CD8-positive, alpha-beta memory T cell (primary cell): ENCODE measurements at regions not wholly inside any gene's neighbourhood (a gene's known extent, or its start where the extent isn't known, plus 50 kb on each side); places are given as distances from the start of the nearest gene placed in this dataset.

Experiments used
- CTCF ChIA-PET: fragments of 350-600 bp; sonication (Branson Sonifier 250); formaldehyde crosslinking; loops from one replicate; lab custom pipeline; 2021; ENCODE audit warnings: antibody characterized with exemption; lab: Charles Lee
- POLR2A ChIA-PET: fragments of 350-600 bp; sonication (Branson Sonifier 250); formaldehyde crosslinking; loops from one replicate; lab custom pipeline; 2021; ENCODE audit warnings: antibody characterized with exemption; lab: Charles Lee
- DNase-seq, 5 donors: peaks; one replicate each; pipeline versions ENCODE4 v3.0.0 to v3.0.0-alpha.2; 2020 to 2022; ENCODE audit warnings: mixed read lengths in 1 of 5
- H3K27ac ChIP-seq: one replicate; pipeline ENCODE4 v1.7.0; 2013; ENCODE audit warnings: low read depth, mild to moderate bottlenecking, low read length, moderate library complexity
- H3K27me3 ChIP-seq: 2 replicates; pipeline ENCODE4 v1.7.0; 2013; ENCODE audit warnings: low read length, mild to moderate bottlenecking; ENCODE audit not compliant: insufficient read depth, poor library complexity, severe bottlenecking
- H3K36me3 ChIP-seq: 2 replicates; pipeline ENCODE4 v1.7.0; 2013; ENCODE audit warnings: mild to moderate bottlenecking, low read length, moderate library complexity; ENCODE audit not compliant: insufficient read depth
- H3K4me1 ChIP-seq: 2 replicates; pipeline ENCODE4 v1.7.0; 2013; ENCODE audit warnings: mild to moderate bottlenecking, low read length, moderate library complexity; ENCODE audit not compliant: insufficient read depth
- H3K4me3 ChIP-seq: 2 replicates; pipeline ENCODE4 v1.7.0; 2013; ENCODE audit warnings: mild to moderate bottlenecking, low read length
- H3K9me3 ChIP-seq: 2 replicates; pipeline ENCODE4 v1.7.0; 2013; ENCODE audit warnings: mild to moderate bottlenecking, low read length
- H3K27ac Mint-ChIP-seq, 8 donors: one replicate each; pipeline ENCODE4 v1.8.0; 2020 to 2021; ENCODE audit warnings: mixed read lengths in 8 of 8, mild to moderate bottlenecking in 6 of 8, inconsistent platforms in 3 of 8, moderate library complexity in 3 of 8
- H3K27me3 Mint-ChIP-seq, 2 donors: one replicate each; pipeline ENCODE4 v1.8.0; 2020 to 2021; ENCODE audit warnings: mixed read lengths in 2 of 2, mild to moderate bottlenecking in 1 of 2, moderate library complexity in 1 of 2
- H3K36me3 Mint-ChIP-seq, 3 donors: one replicate each; pipeline ENCODE4 v1.8.0; 2020 to 2021; ENCODE audit warnings: mixed read lengths in 3 of 3, inconsistent platforms in 1 of 3, mild to moderate bottlenecking in 1 of 3
- H3K4me1 Mint-ChIP-seq, 3 donors: one replicate each; pipeline ENCODE4 v1.8.0; 2020 to 2021; ENCODE audit warnings: mixed read lengths in 3 of 3, inconsistent platforms in 1 of 3, mild to moderate bottlenecking in 1 of 3
- H3K4me3 Mint-ChIP-seq, 7 donors: one replicate each; pipeline ENCODE4 v1.8.0; 2020 to 2021; ENCODE audit warnings: mixed read lengths in 7 of 7, mild to moderate bottlenecking in 6 of 7, moderate library complexity in 4 of 7, inconsistent platforms in 2 of 7
- H3K9me3 Mint-ChIP-seq, 5 donors: one replicate each; pipeline ENCODE4 v1.8.0; 2020 to 2022; ENCODE audit warnings: mixed read lengths in 5 of 5, mild to moderate bottlenecking in 3 of 5, moderate library complexity in 2 of 5, inconsistent platforms in 1 of 5

DNA sequence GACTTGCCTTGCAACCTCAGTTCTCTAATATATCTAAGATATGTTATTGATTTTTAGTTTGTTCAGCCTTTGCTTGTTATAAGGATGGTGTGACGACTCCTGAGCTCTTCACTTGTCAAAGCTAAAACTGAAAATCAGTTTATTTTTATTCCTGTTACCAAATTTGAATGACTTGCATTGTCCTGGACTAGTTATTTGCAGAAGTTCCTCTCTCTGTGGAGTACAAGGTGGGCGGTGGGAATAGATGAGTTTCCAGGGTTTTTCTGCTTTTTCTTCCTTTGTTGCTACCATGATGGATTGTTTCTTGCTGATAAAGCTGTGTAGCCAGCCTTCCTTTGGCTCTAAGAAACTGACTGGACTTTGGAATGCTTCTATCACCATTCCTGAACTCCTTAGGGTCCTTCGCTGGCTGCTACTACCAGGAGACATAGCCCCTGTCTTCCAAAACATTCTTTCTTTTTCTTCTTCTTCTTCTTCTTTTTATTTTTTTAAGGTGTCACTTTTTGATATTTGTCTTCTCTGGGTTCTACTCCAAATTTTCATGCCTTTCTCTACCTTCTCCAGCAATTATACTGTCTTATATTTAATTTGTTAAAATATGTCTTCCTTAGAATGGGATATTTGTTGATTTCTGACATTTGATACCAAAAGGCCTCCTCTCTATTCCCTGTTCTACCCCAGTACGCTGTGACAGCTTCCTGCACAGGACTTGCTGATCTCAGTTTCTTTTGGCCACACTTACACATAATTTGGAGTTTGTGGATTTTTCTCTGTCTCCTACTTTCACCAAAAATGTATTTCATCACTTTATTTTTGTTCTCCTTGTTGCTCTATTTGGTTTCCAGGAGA lies 145.1 kb upstream of the THRB start:
- no peaks in the 10 kb centered on the region for H3K27me3 Mint-ChIP-seq
- H3K27me3 ChIP-seq = no peaks in the 10 kb centered on the region
- H3K27ac ChIP-seq = no peak overlapping the region
- H3K4me1 ChIP-seq = no peaks in the 10 kb centered on the region
- H3K27ac Mint-ChIP-seq = no peak overlapping the region
- POLR2A ChIA-PET = no interaction called here
- CTCF ChIA-PET = no interaction called here
- H3K9me3 Mint-ChIP-seq = peaks cover 3 to 21% (median 13%) of the 10 kb centered on the region in 5 donors
- H3K4me3 ChIP-seq = no peak overlapping the region
- no peaks in the 10 kb centered on the region for H3K4me1 Mint-ChIP-seq
- no peaks in the 10 kb centered on the region for H3K36me3 ChIP-seq
- no peak for DNase-seq
- H3K36me3 Mint-ChIP-seq = no peaks in the 10 kb centered on the region
- H3K4me3 Mint-ChIP-seq = no peak overlapping the region
- no peaks in the 10 kb centered on the region for H3K9me3 ChIP-seq

DNA sequence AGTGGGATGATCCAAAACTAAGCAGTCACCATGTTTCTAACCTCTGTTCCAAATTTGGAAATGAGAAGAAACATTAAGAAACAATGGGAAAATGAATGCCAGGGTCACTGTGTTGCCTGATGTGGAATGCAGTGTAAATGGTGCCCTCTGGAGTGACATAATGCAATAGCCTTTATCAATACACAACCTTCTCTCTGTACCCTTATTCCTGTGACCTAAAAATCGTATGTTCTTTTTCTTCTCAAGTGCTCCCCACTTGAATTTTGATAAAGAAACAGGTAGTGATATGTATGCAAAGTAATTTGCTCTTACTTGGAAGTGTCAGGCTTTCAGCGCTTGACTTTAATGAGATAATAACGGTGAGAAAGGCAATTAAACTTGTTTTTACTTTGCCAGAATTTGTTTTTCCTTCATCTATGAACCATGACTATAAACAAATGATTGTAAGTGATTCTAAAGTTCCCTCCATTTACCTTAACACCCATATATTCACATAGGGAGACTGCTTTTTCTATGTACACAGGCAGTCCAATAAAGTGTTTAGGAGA lies 145.8 kb upstream of the THRB start:
- no peaks in the 10 kb centered on the region for H3K36me3 ChIP-seq
- peaks cover 0 to 1% of the 10 kb centered on the region in 2 donors for H3K27me3 Mint-ChIP-seq
- peaks cover 2 to 21% (median 8%) of the 10 kb centered on the region in 5 donors for H3K9me3 Mint-ChIP-seq
- no peaks in the 10 kb centered on the region for H3K4me1 ChIP-seq
- no peaks in the 10 kb centered on the region for H3K27me3 ChIP-seq
- no peak overlapping the region for H3K27ac ChIP-seq
- CTCF ChIA-PET = no interaction called here
- no peak overlapping the region for H3K27ac Mint-ChIP-seq
- no peak overlapping the region for H3K4me3 ChIP-seq
- POLR2A ChIA-PET = no interaction called here
- DNase-seq = no peak
- no peaks in the 10 kb centered on the region for H3K9me3 ChIP-seq
- H3K4me1 Mint-ChIP-seq = no peaks in the 10 kb centered on the region
- no peaks in the 10 kb centered on the region for H3K36me3 Mint-ChIP-seq
- no peak overlapping the region for H3K4me3 Mint-ChIP-seq

DNA sequence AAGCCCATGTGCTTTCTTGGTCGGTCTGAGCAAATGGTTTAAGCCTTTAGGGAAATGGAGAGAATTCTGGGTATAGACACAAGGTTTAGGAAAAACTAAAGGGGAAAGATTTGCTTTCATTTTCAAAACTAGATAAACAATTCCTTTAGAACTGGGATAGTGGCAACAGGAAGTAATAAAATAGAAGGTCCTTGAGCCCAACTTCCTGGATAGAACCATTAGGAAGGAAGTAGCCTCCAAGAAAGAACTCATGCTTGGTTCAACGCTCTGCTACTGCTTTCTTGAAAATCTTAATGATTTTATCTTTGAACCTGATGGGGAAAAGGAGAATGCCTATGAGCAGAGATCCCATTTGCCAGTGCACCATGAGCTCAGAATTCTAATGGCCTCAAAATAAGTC lies 147.0 kb upstream of the THRB start:
- CTCF ChIA-PET = no interaction called here
- Mint-ChIP-seq H3K27me3 (peaks cover 0 to 1% of the 10 kb centered on the region in 2 donors), H3K4me3 (no peak overlapping the region), H3K9me3 (peaks cover 2 to 13% (median 4%) of the 10 kb centered on the region in 5 donors), H3K36me3 (no peaks in the 10 kb centered on the region), H3K27ac (no peak overlapping the region), H3K4me1 (no peaks in the 10 kb centered on the region)
- no peaks in the 10 kb centered on the region for H3K9me3 ChIP-seq
- H3K4me3 ChIP-seq = no peak overlapping the region
- H3K27ac ChIP-seq = no peak overlapping the region
- POLR2A ChIA-PET = no interaction called here
- DNase-seq = no peak
- H3K27me3 ChIP-seq = no peaks in the 10 kb centered on the region
- no peaks in the 10 kb centered on the region for H3K4me1 ChIP-seq
- no peaks in the 10 kb centered on the region for H3K36me3 ChIP-seq

DNA sequence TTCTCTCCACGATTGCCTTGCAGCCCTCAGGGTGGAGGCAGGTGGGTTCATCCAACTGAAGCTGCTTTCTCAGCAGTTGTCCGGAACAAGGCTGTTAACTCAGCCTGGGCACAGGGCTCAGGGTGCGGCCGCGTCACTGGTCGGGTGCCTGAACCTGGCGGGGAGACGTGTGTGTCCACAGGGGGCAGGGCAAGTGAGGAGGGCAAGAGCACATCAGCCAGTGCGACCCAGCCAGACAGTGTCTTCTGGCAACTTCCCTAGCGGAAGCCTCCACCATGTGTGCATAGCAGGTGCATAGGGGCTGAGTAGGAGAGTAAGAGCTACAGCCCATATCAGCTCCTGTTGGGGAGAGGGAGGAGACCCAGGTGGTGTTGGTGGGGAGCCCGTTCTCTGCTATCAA lies 150.4 kb upstream of the THRB start:
- Histone ChIP-seq H3K9me3 (no peaks in the 10 kb centered on the region), H3K27ac (no peak overlapping the region), H3K4me3 (no peak overlapping the region), H3K27me3 (no peaks in the 10 kb centered on the region), H3K4me1 (no peaks in the 10 kb centered on the region), H3K36me3 (no peaks in the 10 kb centered on the region)
- Mint-ChIP-seq H3K4me3 (no peak overlapping the region), H3K27ac (no peak overlapping the region), H3K27me3 (peaks cover 0 to 1% of the 10 kb centered on the region in 2 donors), H3K4me1 (no peaks in the 10 kb centered on the region), H3K9me3 (peaks cover 3 to 9% (median 4%) of the 10 kb centered on the region in 5 donors), H3K36me3 (no peaks in the 10 kb centered on the region)
- ChIA-PET POLR2A (no interaction called here), CTCF (no interaction called here)
- no peak for DNase-seq

DNA sequence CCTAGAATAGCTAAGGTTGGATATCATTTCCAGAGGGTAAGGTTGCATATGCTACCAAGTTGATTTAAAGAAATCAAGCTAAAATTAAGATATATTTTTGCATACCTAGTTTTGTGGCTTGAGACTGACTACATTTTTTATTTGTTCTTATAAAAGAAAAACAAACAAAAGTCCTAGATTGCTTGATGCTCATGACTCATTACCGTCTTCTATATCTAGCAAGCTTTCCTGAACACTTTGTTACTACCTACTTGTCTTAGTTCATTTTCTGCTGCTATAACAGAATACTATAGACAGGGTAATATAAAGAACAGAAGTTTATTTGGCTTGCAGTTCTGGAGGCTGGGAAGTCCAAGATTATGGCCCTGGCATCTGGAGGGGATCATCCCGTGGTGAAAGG lies 152.1 kb upstream of the THRB start:
- Mint-ChIP-seq H3K9me3 (peaks cover 3 to 9% (median 4%) of the 10 kb centered on the region in 5 donors), H3K27ac (peak overlapping the region in 1 of 8 donors; percentile 61), H3K4me3 (no peak overlapping the region), H3K36me3 (no peaks in the 10 kb centered on the region), H3K4me1 (no peaks in the 10 kb centered on the region), H3K27me3 (peaks cover 0 to 1% of the 10 kb centered on the region in 2 donors)
- H3K4me1 ChIP-seq = no peaks in the 10 kb centered on the region
- no peaks in the 10 kb centered on the region for H3K27me3 ChIP-seq
- no peak overlapping the region for H3K4me3 ChIP-seq
- no peak overlapping the region for H3K27ac ChIP-seq
- no peaks in the 10 kb centered on the region for H3K9me3 ChIP-seq
- DNase-seq = no peak
- ChIA-PET CTCF (no interaction called here), POLR2A (no interaction called here)
- no peaks in the 10 kb centered on the region for H3K36me3 ChIP-seq

DNA sequence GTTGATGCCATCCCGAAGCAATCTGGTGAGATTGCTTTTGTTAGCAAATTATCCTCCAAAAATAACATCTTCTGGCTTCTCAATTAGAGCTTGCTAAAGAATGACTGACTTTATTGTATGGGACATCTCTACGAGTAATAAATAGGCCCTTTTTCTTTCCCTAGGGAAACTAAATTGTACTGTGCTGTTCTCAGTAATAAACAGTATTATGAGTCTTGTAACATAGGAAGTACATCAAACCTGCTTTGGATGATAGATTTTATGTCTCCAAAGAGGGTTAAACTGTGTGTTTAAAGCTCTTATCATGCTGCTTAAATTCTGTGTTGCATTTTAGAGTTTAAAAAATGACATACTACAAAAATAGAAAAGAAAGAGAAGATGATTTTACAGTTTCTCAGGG lies 153.4 kb upstream of the THRB start:
- DNase-seq = no peak
- Mint-ChIP-seq H3K36me3 (no peaks in the 10 kb centered on the region), H3K4me1 (no peaks in the 10 kb centered on the region), H3K27ac (no peak overlapping the region), H3K27me3 (peaks cover 0 to 1% of the 10 kb centered on the region in 2 donors), H3K4me3 (no peak overlapping the region), H3K9me3 (peaks cover 3 to 6% (median 4%) of the 10 kb centered on the region in 5 donors)
- ChIA-PET POLR2A (no interaction called here), CTCF (no interaction called here)
- Histone ChIP-seq H3K4me1 (no peaks in the 10 kb centered on the region), H3K4me3 (no peak overlapping the region), H3K36me3 (no peaks in the 10 kb centered on the region), H3K27ac (no peak overlapping the region), H3K27me3 (no peaks in the 10 kb centered on the region), H3K9me3 (no peaks in the 10 kb centered on the region)

DNA sequence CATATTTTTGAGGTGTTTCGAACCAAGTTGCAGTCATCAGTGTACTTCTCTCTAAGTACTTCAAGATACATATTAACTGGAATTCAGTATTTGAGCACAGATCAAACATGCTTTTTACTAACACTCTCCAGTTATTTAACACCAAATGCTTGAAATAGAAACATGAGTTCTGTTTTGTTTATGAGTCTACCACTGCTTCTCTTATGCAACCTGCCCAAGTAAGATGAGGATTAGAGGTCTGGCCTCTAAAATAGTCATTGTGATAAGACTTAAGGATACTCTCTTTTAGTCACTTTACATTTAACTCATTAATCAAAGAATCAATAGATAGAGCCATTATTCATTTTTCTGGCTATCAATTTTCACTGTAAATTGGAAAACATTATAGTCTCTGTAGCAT lies 156.2 kb upstream of the THRB start:
- no peaks in the 10 kb centered on the region for H3K36me3 Mint-ChIP-seq
- CTCF ChIA-PET = no interaction called here

DNA sequence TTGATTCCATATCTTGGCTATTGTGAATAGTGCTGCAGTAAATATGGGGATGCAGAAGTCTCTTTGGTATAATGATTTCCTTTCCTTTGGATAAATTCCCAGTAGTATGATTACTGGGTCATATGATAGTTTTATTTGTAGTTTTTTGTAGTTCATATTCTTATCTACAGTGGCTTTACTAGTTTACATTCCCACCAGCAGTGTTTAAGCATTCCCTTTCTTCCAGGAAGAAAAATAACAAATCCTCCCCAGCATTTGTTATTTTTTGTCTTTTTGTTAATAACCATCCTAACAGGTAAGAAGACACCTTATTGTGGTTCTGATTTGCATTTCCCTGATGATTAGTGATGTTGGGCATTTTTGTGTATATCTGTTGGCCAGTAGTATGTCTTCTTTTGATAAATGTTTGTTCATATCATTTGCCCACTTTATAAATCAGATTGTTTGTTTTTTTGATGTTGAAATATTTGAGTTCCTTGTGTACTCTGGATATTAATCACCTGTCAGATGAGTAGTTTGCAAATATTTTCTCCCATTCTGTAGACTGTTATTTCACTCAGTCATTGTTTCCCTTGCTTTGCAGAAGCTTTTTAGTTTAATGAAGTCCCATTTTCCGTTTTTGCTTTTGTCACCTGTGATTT lies 163.3 kb upstream of the THRB start:
- no peak for DNase-seq
- ChIA-PET CTCF (no interaction called here), POLR2A (no interaction called here)
- Histone ChIP-seq H3K36me3 (no peaks in the 10 kb centered on the region), H3K27me3 (no peaks in the 10 kb centered on the region), H3K27ac (no peak overlapping the region), H3K4me1 (no peaks in the 10 kb centered on the region), H3K4me3 (no peak overlapping the region), H3K9me3 (no peaks in the 10 kb centered on the region)
- H3K36me3 Mint-ChIP-seq = no peaks in the 10 kb centered on the region
- H3K9me3 Mint-ChIP-seq = peaks cover 3 to 22% (median 4%) of the 10 kb centered on the region in 5 donors
- H3K4me1 Mint-ChIP-seq = no peaks in the 10 kb centered on the region
- H3K27me3 Mint-ChIP-seq = peaks cover 0 to 2% of the 10 kb centered on the region in 2 donors
- H3K4me3 Mint-ChIP-seq = no peak overlapping the region
- no peak overlapping the region for H3K27ac Mint-ChIP-seq

More for the DNA sequence above, 156.2 kb upstream of the THRB start:
- H3K4me3 ChIP-seq = no peak overlapping the region
- no peaks in the 10 kb centered on the region for H3K27me3 ChIP-seq
- H3K9me3 Mint-ChIP-seq = peaks cover 2 to 6% (median 3%) of the 10 kb centered on the region in 5 donors
- H3K4me1 Mint-ChIP-seq = no peaks in the 10 kb centered on the region
- no peak for DNase-seq
- H3K4me1 ChIP-seq = no peaks in the 10 kb centered on the region
- H3K9me3 ChIP-seq = no peaks in the 10 kb centered on the region
- H3K36me3 ChIP-seq = no peaks in the 10 kb centered on the region
- no peak overlapping the region for H3K4me3 Mint-ChIP-seq
- H3K27ac Mint-ChIP-seq = no peak overlapping the region
- POLR2A ChIA-PET = no interaction called here
- no peak overlapping the region for H3K27ac ChIP-seq
- H3K27me3 Mint-ChIP-seq = no peaks in the 10 kb centered on the region
